NCI-H2107 treated with DMSO at 0.1 percent for 48 hours (cell line): ENCODE measurements at regions not wholly inside any gene's neighbourhood (a gene's known extent, or its start where the extent isn't known, plus 50 kb on each side); places are given as distances from the start of the nearest gene placed in this dataset.

Experiments used
- DNase-seq: peaks from one replicate; lab custom pipeline; 2025; ENCODE audit not compliant: unreplicated experiment; lab: John Stamatoyannopoulos, UW

DNA sequence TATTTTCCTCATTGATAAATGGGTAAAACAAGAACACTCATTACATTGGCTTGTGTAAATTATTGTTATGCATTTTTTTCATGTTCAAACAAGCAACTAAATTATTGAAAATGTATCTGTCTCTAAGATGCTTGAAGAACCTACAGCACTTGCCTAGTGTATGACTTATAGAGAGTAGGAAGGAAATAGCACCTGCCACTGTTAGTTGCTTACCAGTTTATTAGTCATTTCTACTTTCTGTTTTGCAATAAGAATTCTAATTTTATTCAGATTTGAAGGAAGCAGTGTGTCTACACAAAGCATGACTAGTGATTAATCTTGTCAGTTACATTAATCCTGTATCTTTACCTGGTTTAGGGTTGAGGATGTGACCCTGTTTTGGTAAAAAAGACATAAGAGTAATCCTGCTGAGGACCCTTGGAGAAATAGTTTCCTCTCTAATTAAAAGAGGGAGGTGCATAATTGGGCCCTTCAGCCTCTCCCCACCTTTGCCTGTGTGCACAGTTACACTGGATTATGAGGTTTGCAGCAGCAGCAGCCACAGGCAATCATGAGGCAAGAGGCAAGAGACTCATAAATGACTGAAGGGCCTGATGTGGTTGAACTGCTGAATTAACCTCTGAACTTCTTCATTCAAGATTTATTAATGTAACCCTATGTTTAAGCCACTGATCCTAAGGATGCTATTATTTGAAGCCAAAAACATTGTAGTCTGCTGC is 1202.1 kb downstream of the ADGRL3 start:
- DNase-seq, result no peak

DNA sequence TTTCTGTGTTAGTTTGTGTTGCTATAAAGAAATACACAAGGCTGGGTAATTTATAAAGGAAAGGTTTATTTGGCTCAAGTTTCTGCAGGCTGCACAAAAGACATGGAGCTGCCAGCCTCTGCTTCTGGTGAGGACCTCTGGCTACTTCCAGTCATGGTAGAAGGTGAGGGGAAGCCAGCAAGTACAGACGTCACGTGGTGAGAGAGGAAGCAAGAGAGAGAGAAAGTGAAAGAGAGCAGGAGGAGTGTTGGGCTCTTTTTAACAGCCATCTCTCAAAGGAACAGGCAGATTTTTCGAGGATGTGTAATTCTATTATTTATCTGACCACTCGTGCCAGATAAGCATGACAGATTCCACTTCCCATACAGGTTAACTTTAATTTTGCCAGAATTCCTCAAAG is 1199.1 kb downstream of the ADGRL3 start:
- no peak for DNase-seq

DNA sequence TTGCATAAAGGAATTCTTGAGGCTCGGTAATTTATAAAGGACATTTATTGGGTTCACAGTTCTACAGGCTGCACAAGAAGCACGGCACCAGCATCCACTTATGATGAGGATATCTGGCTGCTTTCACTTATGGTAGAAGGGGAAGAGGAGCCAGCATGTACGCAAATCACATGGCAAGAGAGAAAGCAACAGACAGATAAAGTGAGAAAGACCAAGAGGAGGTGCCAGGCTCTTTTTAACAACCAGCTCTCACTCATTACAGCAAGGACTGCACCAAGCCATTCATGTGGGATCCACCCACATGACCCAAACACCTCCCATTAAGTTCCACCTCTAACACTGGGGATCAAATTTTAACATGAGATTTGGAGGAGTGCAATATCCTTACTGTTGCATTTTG is 1198.2 kb downstream of the ADGRL3 start:
- DNase-seq, result no peak

DNA sequence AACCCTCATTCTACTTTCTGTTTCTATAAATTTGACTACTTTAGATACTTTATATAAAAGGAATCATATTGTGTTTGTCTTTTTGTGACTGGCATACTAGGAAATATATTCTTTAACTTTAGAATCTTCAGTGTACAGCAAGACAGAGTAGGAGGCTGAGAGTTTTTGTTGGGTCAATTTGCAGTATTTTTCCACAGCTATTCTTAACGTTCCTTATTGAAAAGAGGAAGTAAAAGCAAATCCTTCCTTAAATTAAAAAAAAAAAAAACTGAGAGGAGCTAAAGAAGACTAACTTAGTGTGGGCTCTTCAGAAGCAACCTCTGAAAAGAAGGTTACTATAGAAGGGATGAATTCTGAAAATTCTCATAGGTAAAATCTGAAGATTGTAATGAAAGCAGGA is 1194.6 kb downstream of the ADGRL3 start:
- no peak for DNase-seq

DNA sequence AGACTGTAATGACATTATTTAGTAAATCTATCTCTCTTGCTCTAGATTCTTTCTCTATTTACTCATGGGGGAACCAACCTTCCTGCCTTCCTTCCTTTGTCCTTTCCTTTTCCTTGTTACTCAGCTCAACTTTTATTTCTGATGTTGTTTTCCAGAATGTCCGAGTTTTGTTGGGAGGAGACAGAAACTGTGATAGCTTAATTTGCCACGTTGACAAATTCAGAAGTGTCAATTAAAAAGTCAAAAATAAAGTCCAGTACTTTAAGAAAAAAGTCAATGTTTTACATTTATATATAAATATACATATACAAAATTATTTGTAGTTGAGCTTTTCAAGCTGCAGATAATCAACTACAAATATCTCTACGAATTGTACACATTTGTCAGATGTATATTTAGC is 1187.7 kb downstream of the ADGRL3 start:
- DNase-seq, result no peak

DNA sequence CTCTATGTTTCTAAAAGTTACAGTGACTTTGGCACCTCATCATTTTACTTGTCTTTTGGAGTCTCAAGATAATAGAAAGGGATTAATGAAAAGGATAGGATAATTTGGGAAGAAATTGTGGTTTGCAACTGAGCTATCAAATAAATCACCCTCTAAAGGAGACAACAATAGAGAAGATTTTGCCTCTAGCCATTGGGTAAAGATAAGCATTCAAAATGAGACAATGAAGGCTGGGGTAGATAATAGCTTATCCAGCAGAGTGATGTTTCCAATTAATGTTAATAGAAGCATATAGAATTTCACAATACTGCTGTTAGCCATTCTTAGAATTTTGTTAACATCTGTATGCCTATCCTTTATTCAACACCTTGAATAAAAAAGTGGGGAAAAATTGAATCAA is 1177.6 kb downstream of the ADGRL3 start:
- no peak for DNase-seq

DNA sequence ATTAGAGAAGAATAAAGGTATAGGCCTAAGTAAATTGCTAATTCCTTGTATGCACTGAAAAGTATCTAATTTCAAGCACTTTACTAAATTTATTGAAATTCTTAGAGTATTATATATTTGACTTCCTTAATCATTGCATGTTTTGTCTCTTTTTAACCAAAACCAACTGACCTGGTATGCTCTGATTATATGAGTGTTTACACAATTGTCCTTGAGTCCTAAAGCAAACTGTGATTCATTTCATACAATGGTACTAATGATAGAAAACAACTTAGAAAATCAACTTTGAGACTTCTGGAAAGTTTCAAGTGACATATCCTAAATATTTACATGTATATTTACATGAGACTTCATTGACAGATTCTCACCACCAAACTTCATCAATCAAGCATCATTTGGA is 1177.1 kb downstream of the ADGRL3 start:
- DNase-seq, result no peak

DNA sequence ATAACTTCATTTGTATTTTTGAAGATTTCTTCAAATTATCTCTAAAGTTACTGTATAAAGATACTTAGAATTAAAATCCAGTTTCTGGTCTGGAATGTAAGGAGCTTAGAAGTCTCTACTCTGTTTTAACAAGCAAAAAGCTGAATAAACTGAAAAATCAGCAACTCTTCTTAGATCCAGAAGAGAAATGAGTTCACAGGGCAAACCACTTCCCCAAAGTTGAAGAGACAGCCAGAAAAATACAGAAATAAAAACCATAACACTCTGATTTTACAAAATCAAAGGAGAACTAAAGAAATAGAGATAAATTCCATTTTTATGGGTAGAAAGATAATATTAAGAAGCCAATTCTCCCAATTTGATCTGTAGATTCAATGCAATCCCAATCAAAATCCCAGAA is 1166.8 kb downstream of the ADGRL3 start:
- no peak for DNase-seq

DNA sequence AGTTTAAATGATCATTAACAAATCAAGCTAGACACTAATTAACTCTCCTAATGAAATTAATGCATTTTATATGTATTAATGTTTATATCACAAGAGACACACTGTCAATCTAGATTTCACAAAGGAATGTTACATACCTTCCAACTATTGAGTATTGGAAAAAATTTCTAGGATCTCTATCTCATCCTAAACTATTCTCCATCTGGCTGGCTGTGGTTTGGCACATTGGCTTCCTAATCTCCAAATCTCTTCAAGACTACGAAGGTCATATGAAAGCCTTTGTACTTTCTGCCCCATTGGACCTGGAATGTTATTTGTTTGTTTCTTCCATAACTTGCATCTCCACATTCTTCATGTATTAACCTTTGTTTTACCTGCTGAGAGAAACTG is 1160.0 kb downstream of the ADGRL3 start:
- DNase-seq, result no peak

DNA sequence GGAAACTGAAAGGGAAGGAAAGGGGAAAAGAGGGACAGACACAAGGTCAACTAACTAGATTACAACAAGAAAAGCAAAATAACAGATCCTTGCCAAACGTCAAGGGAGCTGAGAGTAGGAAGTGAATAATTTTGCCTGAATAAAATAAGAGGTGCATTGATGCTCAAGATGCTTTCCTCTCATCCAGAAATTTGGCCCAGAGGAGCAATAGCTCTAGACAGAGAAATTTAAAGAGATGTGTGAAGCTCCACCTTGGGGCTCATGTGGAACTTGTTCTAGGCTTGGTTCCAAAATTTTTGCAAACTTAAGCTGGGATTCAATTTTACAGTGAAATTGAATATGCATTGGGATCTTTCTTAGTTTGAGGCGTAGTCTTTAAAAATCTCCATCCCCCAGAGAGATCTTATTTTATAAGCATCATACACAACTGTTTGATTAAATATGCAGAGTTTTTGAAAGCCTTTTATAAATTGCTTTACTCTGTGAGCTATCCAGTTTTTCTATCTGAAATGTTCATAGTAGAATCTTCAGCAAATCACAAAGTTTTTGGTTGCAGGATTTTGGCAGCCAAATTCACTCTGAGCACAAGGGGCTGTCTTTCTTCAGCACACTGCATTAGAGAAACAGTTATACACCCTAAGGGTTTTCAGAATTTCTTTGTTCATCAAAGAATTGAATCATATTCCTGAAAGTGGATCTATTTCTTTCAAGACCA is 1159.5 kb downstream of the ADGRL3 start:
- DNase-seq, result no peak

DNA sequence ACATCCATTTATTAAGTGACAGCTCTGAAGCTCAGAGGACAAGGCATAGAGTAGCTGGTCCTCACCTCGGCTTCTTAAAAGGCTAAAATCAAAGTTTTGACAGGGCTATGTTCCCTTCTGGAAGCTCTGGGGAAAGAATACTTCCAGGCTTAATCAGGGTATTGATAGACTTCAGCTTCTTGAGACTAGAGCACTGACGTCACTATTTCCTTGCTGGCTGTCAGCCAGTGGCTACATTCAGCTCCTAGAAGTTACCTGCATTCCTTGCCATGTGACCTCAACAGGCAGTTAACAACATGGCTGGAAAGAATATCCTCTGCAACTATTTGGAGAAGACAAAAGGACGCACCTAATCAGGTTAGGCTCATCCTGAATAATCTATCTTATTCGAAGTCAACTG is 1144.8 kb downstream of the ADGRL3 start:
- no peak for DNase-seq

DNA sequence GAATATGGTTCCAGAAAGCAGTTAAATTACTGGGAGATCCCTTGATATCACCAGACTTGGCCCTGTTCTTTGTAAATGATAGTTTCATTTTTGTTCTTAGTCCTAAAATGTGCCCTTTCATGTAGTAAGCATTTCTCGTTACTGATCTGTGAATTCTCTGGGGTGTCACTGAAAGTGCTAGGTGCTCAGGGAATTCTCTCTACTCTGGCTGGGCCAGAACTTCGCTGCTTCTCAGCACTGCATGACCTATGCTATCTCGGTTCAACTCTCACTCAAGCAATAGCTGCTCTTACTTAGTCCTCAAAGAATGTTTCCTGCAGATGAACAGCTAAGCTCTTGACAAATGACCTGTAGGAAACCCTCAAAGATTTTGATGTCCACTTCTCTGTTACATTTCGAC is 1144.3 kb downstream of the ADGRL3 start:
- no peak for DNase-seq

DNA sequence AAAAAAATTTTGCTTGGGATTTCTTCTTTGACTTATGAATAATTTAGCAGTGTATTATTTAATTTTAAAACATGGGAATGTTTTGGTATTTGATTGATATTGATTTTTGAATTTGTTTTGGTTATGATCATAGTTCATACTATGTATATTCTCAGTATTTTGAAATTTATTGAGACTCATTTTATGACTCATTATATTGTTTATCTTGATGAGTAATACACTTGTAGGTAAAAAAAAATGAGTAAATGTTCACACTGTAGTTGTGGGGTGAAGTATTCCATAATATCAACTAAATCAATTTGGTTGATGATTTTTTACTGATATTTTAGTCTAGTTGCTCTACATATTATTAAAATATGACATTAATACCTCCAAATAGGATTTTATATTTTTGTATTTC is 1142.2 kb downstream of the ADGRL3 start:
- no peak for DNase-seq

DNA sequence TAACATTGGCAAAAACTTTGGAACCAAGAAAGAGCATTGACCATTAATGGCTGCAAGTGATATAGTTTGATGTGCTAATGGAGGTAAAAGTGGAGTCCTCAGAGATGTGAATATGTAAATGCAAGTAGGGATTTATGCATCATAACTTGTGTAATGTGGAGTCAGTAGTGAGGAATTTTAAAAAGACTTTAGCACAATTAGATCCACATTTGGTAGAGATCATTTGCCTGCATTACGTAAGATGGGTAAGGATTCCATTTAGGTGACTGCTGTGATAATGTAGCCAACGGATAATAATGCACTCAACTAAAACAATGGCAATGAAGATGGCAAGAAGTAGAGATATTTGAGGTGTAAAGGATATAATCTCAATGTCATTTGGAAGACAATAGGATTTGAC is 1128.4 kb downstream of the ADGRL3 start:
- DNase-seq, result no peak

DNA sequence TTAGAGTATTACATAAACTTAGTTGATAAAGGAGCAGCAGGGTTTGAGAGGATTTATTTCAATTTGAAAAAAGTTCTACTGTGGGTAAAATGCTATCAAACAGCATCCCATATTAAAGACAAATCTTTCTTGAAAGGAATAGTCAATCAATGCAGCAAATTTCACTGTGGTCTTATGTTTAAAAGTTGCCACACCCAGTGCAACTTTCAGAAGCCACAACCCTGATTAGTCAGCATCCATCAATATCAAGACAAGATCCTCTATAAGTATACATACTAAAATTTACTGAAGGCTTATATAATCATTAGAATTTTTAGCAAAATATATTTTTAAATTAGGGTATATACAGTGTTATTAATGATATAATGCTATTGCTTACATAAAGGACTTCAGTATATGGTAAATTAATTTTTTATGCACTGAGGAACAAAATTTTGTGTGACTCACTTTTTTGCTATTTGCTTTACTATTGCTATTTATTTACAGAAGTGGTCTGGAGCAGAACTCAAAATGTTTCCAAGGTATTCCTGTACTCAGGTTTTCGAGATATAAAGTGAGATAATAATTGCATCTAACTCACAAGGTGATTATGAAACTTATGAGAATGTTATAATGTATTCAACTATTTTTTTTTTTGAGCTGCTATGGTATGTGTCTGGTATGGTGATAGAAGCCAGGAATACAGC is 1127.6 kb downstream of the ADGRL3 start:
- no peak for DNase-seq

DNA sequence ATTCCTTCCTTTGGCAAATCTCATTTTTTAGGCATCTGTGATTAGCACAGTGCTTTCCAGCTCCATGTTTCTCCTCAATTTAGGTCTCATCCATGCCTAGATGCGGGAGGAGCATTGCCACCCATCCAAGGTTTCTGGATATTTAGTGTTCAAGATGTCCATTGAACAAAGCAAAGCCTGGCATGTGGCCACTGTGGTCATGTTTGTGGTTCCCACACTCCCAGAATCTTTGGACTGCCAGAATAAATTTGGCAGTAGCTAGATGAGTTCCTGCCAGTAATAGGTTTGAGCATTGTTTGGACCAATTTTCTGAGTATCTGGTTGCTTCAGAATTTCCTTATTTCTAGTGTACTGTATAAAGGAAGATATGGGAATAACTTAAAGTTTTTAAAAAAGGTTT is 1124.1 kb downstream of the ADGRL3 start:
- DNase-seq, result no peak

DNA sequence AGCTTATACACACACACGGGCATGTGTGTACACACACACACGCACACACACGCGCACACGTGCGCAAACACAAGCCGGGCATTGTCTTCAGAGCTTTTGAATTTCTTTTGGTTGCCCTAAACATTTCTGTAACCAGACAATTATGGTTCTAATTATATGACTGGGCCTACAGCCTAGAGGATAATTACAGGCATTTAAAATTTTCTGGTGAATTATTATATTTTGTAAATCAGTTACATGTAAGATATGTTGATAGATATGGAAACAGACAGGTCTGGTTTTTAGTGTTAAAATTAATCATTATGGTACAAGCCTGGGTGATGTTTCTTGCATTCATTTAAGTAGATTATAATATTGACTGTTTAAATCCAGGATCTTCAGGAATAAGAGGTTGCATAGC is 1120.5 kb downstream of the ADGRL3 start:
- DNase-seq, result no peak

DNA sequence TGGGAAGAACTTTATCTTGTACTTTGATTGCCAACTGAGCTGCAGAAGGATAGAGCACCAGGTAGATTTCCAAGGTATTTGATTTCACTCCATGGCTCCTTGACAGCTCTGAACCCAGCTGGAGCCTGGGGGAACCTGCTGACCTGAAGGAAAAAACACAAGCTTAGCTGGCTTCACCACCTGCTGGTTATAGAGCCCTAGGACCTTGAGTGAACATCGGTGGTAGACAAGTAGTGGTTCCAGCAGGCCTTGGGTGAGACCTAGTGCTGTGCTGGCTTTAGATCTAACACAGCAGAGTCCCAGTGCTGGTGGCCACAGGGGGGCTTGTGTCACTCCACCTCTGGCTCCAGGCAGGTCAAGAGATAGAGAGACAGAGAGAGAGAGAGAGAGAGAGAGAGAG is 1102.6 kb downstream of the ADGRL3 start:
- no peak for DNase-seq

DNA sequence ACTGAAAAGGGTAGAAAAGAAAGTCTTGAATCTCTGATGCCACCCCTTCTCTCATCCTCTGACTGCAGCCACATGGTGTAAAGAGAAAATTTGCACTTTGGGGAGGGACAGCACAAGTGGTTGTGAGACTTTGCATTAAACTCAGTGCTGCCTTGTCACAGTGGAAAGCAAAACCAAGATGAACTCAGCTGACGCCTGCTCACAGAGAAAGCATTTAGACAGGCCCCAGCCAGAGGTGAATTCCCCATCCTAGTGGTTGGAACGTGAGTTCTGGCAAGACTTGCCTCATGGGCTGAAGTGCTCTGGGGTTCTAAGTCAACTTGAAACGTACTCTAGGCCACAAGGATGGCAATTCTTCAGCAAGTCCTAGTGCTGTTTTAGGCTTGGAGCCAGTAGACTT is 1101.4 kb downstream of the ADGRL3 start:
- no peak for DNase-seq

DNA sequence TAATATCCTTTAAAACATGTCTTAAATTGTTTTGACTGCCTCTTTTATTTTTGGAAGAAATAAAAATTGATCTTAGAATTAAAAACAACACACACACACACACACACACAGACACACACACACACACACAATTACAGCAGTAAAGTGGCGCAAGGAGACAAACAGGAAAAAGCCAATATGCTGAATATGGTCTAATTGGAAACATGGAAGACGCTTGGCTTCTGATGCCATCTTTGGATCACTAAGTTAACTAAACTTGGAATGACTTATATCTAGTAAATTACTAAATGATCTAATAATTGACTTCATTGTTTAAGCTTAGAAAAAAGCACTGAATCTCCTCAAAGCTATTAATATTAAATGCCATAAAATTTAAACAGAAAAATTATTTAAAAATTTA is 1093.4 kb downstream of the ADGRL3 start:
- no peak for DNase-seq

DNA sequence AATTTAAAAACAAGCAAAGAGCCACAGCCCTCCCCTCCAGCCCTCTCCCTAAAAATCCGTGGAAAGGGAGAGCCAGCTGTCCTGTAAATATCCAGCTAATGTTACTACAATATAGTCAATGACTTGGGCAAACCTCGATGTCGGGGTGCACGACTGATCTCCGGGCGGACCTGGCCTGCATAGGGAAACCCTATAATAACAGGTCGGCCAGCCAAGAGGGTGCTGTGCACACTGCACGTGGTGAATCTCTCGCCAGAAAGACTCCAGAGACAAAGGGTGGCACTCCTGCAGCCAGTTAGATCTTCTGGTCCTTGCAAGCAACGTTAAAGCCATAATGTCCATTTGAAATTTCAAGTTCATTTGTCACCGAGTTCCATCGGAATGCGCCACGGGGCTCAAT is 1092.8 kb downstream of the ADGRL3 start:
- DNase-seq, result no peak

DNA sequence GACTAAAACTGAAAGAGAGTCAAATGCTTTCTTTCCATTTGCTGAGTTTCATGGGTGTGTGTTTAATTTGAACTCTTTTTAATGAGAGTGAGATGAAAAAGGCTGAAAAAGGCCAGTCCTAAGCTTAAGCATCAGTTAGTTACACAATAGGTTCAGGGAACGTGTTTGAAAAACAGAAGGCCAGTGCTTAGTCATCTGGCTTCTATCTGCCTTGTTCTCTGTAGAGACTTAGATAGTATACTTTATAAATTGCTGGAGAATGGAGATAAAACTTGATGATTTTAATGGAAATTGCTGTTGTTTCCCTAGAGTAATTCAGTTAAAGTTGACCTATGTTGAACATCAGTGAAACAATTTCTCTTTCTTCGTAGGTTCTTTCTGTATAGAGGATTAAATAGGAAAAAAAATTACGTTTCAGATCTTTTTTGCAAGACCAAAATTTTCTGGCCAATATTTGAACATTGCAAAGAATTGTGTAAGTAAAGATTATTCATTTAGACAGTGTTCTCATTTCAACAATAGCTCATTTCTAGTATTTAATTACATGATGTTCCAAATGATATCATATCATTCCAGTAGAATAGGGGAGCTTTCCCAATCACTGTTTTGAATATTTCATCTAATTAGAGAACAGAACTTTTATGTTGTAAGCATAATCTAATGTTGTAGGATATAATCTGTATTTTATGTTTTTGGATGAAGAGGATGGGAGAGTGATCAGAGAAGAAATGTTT is 1088.8 kb downstream of the ADGRL3 start:
- DNase-seq, result no peak
